Gastrocnemius medialis (tissue), 4 donors: ENCODE measurements at regions not wholly inside any gene's neighbourhood (a gene's known extent, or its start where the extent isn't known, plus 50 kb on each side); places are given as distances from the start of the nearest gene placed in this dataset.

Experiments used
- CTCF ChIP-seq, 5 experiments: fragments of 450-650 bp in 3 of 5; fragments of 200-600 bp in 2 of 5; sonication (generic) in 2 of 5; IDR thresholded peaks in 4 of 5; conservative IDR thresholded peaks in 1 of 5; 1 replicate in 4 of 5; 2 replicates in 1 of 5; pipeline ENCODE4 v1.5.1; 2016 to 2019; ENCODE audit warnings: antibody characterized with exemption in 5 of 5, mild to moderate bottlenecking in 3 of 5, moderate library complexity in 3 of 5
- POLR2A ChIP-seq, 2 donors: fragments of 450-650 bp; IDR thresholded peaks; one replicate each; pipeline ENCODE4 v1.6.1; 2017; ENCODE audit warnings: antibody characterized with exemption in 2 of 2, mild to moderate bottlenecking in 2 of 2, moderate library complexity in 2 of 2

- TF ChIP-seq CTCF (IDR thresholded peaks at IDR 0.05 in 4 of 5, conservative IDR thresholded peaks at IDR 0.05 in 1 of 5) (no peak), POLR2A (IDR thresholded peaks at IDR 0.05) (no peak)
Measured at GRCh38 chr4:79599691-79600090, 191.7 kb upstream of the GK2 start.
